ENCODE measurements at regions not wholly inside any gene's neighbourhood (a gene's known extent, or its start where the extent isn't known, plus 50 kb on each side); places are given as distances from the start of the nearest gene placed in this dataset.

- TF ChIP-seq YY1 (IDR thresholded peaks at IDR 0.05; ENCODE audit: insufficient read depth, insufficient read length) (no peak), ZNF274 (IDR thresholded peaks at IDR 0.05; ENCODE audit: low read depth, low read length) (no peak)
These were observed 476.8 kb upstream of the CYLC2 start for GRCh38 chr9:102518324-102518723.

All from NT2/D1 (cell line).